Neural progenitor cell (in vitro differentiated cells): ENCODE measurements at regions not wholly inside any gene's neighbourhood (a gene's known extent, or its start where the extent isn't known, plus 50 kb on each side); places are given as distances from the start of the nearest gene placed in this dataset.

Experiments used
- DNase-seq: peaks from one replicate; pipeline ENCODE4 v3.0.0-alpha.2; 2016; ENCODE audit warnings: low spot score
- H2AFZ ChIP-seq: fragments of 200-600 bp; sonication (generic); replicated peaks from 2 replicates; pipeline ENCODE4 v1.6.1; 2016; ENCODE audit warnings: antibody characterized with exemption
- H3F3A ChIP-seq: fragments of 200-600 bp; sonication (generic); 2 replicates; pipeline ENCODE4 v1.6.1; 2016; ENCODE audit warnings: antibody characterized with exemption, low read depth
- H3K27ac ChIP-seq: fragments of 200-600 bp; sonication (generic); 2 replicates; pipeline ENCODE4 v1.5.1; 2016; ENCODE audit warnings: mild to moderate bottlenecking
- H3K27me3 ChIP-seq: fragments of 200-600 bp; sonication (generic); 2 replicates; pipeline ENCODE4 v1.6.1; 2016; ENCODE audit warnings: mild to moderate bottlenecking, moderate library complexity
- H3K36me3 ChIP-seq: fragments of 200-600 bp; sonication (generic); 2 replicates; pipeline ENCODE4 v1.5.1; 2016
- H3K4me1 ChIP-seq: fragments of 200-600 bp; sonication (generic); 2 replicates; pipeline ENCODE4 v1.6.1; 2016; ENCODE audit warnings: mixed run types
- H3K4me2 ChIP-seq: fragments of 200-600 bp; sonication (generic); 2 replicates; pipeline ENCODE4 v1.6.1; 2016
- H3K4me3 ChIP-seq: fragments of 200-600 bp; sonication (generic); 2 replicates; pipeline ENCODE4 v1.5.1; 2016
- H3K79me2 ChIP-seq: fragments of 200-600 bp; sonication (generic); 2 replicates; pipeline ENCODE4 v1.6.1; 2016; ENCODE audit warnings: low read depth
- H3K9ac ChIP-seq: fragments of 200-600 bp; sonication (generic); 2 replicates; pipeline ENCODE4 v1.6.1; 2016
- H3K9me3 ChIP-seq: fragments of 200-600 bp; sonication (generic); 2 replicates; pipeline ENCODE4 v1.5.1; 2016; ENCODE audit warnings: low read depth
- H4K20me1 ChIP-seq: fragments of 200-600 bp; sonication (generic); 2 replicates; pipeline ENCODE4 v1.6.1; 2016; ENCODE audit warnings: low read depth
- H3K27ac Mint-ChIP-seq: 3 replicates; pipeline ENCODE4 v1.8.0; 2021; ENCODE audit warnings: mixed read lengths
- H3K27me3 Mint-ChIP-seq: 2 replicates; pipeline ENCODE4 v1.8.0; 2022; ENCODE audit warnings: low read depth, mild to moderate bottlenecking, inconsistent platforms, moderate library complexity, mixed read lengths; ENCODE audit not compliant: insufficient read depth
- H3K36me3 Mint-ChIP-seq: 3 replicates; pipeline ENCODE4 v1.8.0; 2021; ENCODE audit warnings: mixed read lengths
- H3K4me1 Mint-ChIP-seq: 3 replicates; pipeline ENCODE4 v1.8.0; 2021; ENCODE audit warnings: mixed read lengths
- H3K4me3 Mint-ChIP-seq: 3 replicates; pipeline ENCODE4 v1.8.0; 2021; ENCODE audit warnings: mild to moderate bottlenecking, moderate library complexity, mixed read lengths
- H3K9me3 Mint-ChIP-seq: 3 replicates; pipeline ENCODE4 v1.8.0; 2020; ENCODE audit warnings: mixed read lengths
- CTCF ChIP-seq: fragments of 200-600 bp; sonication (generic); IDR thresholded peaks from 2 replicates; pipeline ENCODE4 v1.5.1; 2017; ENCODE audit warnings: antibody characterized with exemption, mild to moderate bottlenecking
- EZH2 ChIP-seq: fragments of 200-600 bp; sonication (generic); IDR thresholded peaks from 2 replicates; pipeline ENCODE4 v1.6.1; 2017; ENCODE audit warnings: antibody characterized with exemption, mild to moderate bottlenecking, moderate library complexity
- EZH2phosphoT487 ChIP-seq: fragments of 200-600 bp; sonication (generic); IDR thresholded peaks from 2 replicates; pipeline ENCODE4 v1.6.1; 2017; ENCODE audit warnings: antibody characterized with exemption

GRCh38 chrX:43139645-43140044, 361.7 kb upstream of the PPP1R2C start:
- no peak overlapping the region for H3K9ac ChIP-seq
- no peaks in the 10 kb centered on the region for H3K4me1 ChIP-seq
- H3K27me3 ChIP-seq = no peaks in the 10 kb centered on the region
- Mint-ChIP-seq H3K4me1 (no peaks in the 10 kb centered on the region), H3K27ac (no peak overlapping the region), H3K9me3 (no peaks in the 10 kb centered on the region), H3K4me3 (no peak overlapping the region), H3K27me3 (no peaks in the 10 kb centered on the region), H3K36me3 (no peaks in the 10 kb centered on the region)
- TF ChIP-seq EZH2 = no peak
- TF ChIP-seq CTCF = no peak
- TF ChIP-seq EZH2phosphoT487 = no peak
- H3K9me3 ChIP-seq = no peaks in the 10 kb centered on the region
- no peaks in the 10 kb centered on the region for H3K36me3 ChIP-seq
- no peaks in the 10 kb centered on the region for H4K20me1 ChIP-seq
- no peak overlapping the region for H3K4me3 ChIP-seq
- no peaks in the 10 kb centered on the region for H3K79me2 ChIP-seq
- no peak overlapping the region for H3K4me2 ChIP-seq
- no peak for DNase-seq
- no peak overlapping the region for H3K27ac ChIP-seq
- no peak overlapping the region for H2AFZ ChIP-seq
- no peaks in the 10 kb centered on the region for H3F3A ChIP-seq

- no peak overlapping the region for H3K27ac Mint-ChIP-seq
- TF ChIP-seq EZH2phosphoT487 = no peak
- TF ChIP-seq CTCF = no peak
- TF ChIP-seq EZH2 = no peak
- Histone ChIP-seq H2AFZ (no peak overlapping the region), H3K4me1 (no peaks in the 10 kb centered on the region), H3K4me2 (no peak overlapping the region), H3K27me3 (no peaks in the 10 kb centered on the region), H3K9ac (no peak overlapping the region), H3K27ac (no peak overlapping the region), H3K79me2 (no peaks in the 10 kb centered on the region), H3K36me3 (no peaks in the 10 kb centered on the region), H3F3A (no peaks in the 10 kb centered on the region), H3K4me3 (no peak overlapping the region), H3K9me3 (no peaks in the 10 kb centered on the region), H4K20me1 (no peaks in the 10 kb centered on the region)
- DNase-seq = no peak
- H3K4me3 Mint-ChIP-seq = no peak overlapping the region
- H3K36me3 Mint-ChIP-seq = no peaks in the 10 kb centered on the region
- H3K4me1 Mint-ChIP-seq = no peaks in the 10 kb centered on the region
- H3K9me3 Mint-ChIP-seq = no peaks in the 10 kb centered on the region
- no peaks in the 10 kb centered on the region for H3K27me3 Mint-ChIP-seq
Measured at GRCh38 chrX:43140582-43140981, 362.6 kb upstream of the PPP1R2C start.

- Histone ChIP-seq H4K20me1 (no peaks in the 10 kb centered on the region), H3K4me3 (no peak overlapping the region), H3F3A (no peaks in the 10 kb centered on the region), H3K4me1 (no peaks in the 10 kb centered on the region), H3K36me3 (no peaks in the 10 kb centered on the region), H3K4me2 (no peak overlapping the region), H2AFZ (no peak overlapping the region), H3K27ac (no peak overlapping the region), H3K27me3 (no peaks in the 10 kb centered on the region), H3K79me2 (no peaks in the 10 kb centered on the region), H3K9ac (no peak overlapping the region), H3K9me3 (no peaks in the 10 kb centered on the region)
- Mint-ChIP-seq H3K4me1 (no peaks in the 10 kb centered on the region), H3K4me3 (no peak overlapping the region), H3K27ac (no peak overlapping the region), H3K9me3 (no peaks in the 10 kb centered on the region), H3K36me3 (no peaks in the 10 kb centered on the region), H3K27me3 (no peaks in the 10 kb centered on the region)
- no peak for DNase-seq
- TF ChIP-seq EZH2 (no peak), EZH2phosphoT487 (no peak), CTCF (no peak)
Measured at GRCh38 chrX:43141885-43142284, 363.9 kb upstream of the PPP1R2C start.

GRCh38 chrX:43148305-43148704, 370.3 kb upstream of the PPP1R2C start:
- H4K20me1 ChIP-seq = no peaks in the 10 kb centered on the region
- Mint-ChIP-seq H3K27me3 (peaks cover 2% of the 10 kb centered on the region), H3K9me3 (no peaks in the 10 kb centered on the region), H3K27ac (no peak overlapping the region), H3K4me3 (no peak overlapping the region), H3K36me3 (no peaks in the 10 kb centered on the region), H3K4me1 (no peaks in the 10 kb centered on the region)
- H3K4me2 ChIP-seq = no peak overlapping the region
- no peaks in the 10 kb centered on the region for H3F3A ChIP-seq
- no peaks in the 10 kb centered on the region for H3K27me3 ChIP-seq
- no peak overlapping the region for H2AFZ ChIP-seq
- no peaks in the 10 kb centered on the region for H3K4me1 ChIP-seq
- DNase-seq = no peak
- no peaks in the 10 kb centered on the region for H3K79me2 ChIP-seq
- no peaks in the 10 kb centered on the region for H3K36me3 ChIP-seq
- TF ChIP-seq CTCF = no peak
- H3K27ac ChIP-seq = no peak overlapping the region
- H3K9ac ChIP-seq = no peak overlapping the region
- H3K9me3 ChIP-seq = no peaks in the 10 kb centered on the region
- H3K4me3 ChIP-seq = no peak overlapping the region
